Left cardiac atrium (tissue), 4 donors: ENCODE measurements at regions not wholly inside any gene's neighbourhood (a gene's known extent, or its start where the extent isn't known, plus 50 kb on each side); places are given as distances from the start of the nearest gene placed in this dataset.
"Not testable (repeated sequence)": the region's sequence is repeated elsewhere in the genome, so short reads cannot be mapped to it uniquely, and the experiment has no call there.

Experiments
- ATAC-seq, 2 donors: fragments of 200-7000 bp; cut with Tn5 transposase; one replicate each; pipeline ENCODE4 v1.9.1; 2020; ENCODE audit warnings: mild to moderate bottlenecking in 2 of 2, moderate library complexity in 2 of 2
- DNase-seq: peaks from one replicate; pipeline ENCODE4 v3.0.0-alpha.2; 2020
- intact Hi-C, 2 donors: fragments of 100-400 bp; cut with DNase I; formaldehyde crosslinking; loops; one replicate each; pipeline versions ENCODE4 v1.14.1 to v1.15.1; 2022 to 2023
- donor health status: DM: no; HTN: yes; CAD: no.
- donor health status: DM: no; HTN: yes; CAD: no; lungs with severe emphysema.
- donor health status: DM: yes; HTN: yes; CAD: no.
- donor health status: Dilated cardiomyopathy.

- DNase-seq, intact Hi-C loops, ATAC-seq: not testable (repeated sequence)
Measured at GRCh38 chrX:44045106-44045505, 71.9 kb upstream of the NDP start.

- DNase-seq: no peak
- no peak for ATAC-seq
- intact Hi-C loops: no loop called here
Measured at GRCh38 chrX:44043496-44043895, 70.3 kb upstream of the NDP start.

GRCh38 chrX:44042751-44043150 is 69.6 kb upstream of the NDP start:
- DNase-seq (no peak), ATAC-seq (no peak)
- intact Hi-C loops: no loop called here

GRCh38 chrX:44042116-44042515 is 68.9 kb upstream of the NDP start:
- intact Hi-C loops: no loop called here
- ATAC-seq: no peak
- DNase-seq: no peak

- intact Hi-C loops: no loop called here
- no peak for ATAC-seq
Measured at GRCh38 chrX:44040406-44040805, 67.2 kb upstream of the NDP start.

GRCh38 chrX:44039556-44039955 is 66.4 kb upstream of the NDP start:
- intact Hi-C loops: no loop called here
- DNase-seq (no peak), ATAC-seq (no peak)

More at GRCh38 chrX:44040406-44040805, 67.2 kb upstream of the NDP start:
- no peak for DNase-seq

- intact Hi-C loops: no loop called here
- no peak for DNase-seq
- peak in 1 of 2 donors; percentile 40 for ATAC-seq
Measured at GRCh38 chrX:44036336-44036735, 63.1 kb upstream of the NDP start.

GRCh38 chrX:44035571-44035970 is 62.4 kb upstream of the NDP start:
- intact Hi-C loops: no loop called here
- no peak for ATAC-seq
- DNase-seq: no peak

- ATAC-seq (no peak), DNase-seq (no peak)
- intact Hi-C loops: no loop called here
Measured at GRCh38 chrX:44032479-44032878, 59.3 kb upstream of the NDP start.

- intact Hi-C loops: no loop called here
- ATAC-seq (no peak), DNase-seq (no peak)
Measured at GRCh38 chrX:44025555-44025954, 52.4 kb upstream of the NDP start.
